PC-9 (cell line): ENCODE measurements at regions not wholly inside any gene's neighbourhood (a gene's known extent, or its start where the extent isn't known, plus 50 kb on each side); places are given as distances from the start of the nearest gene placed in this dataset.
"Not testable (repeated sequence)": the region's sequence is repeated elsewhere in the genome, so short reads cannot be mapped to it uniquely, and the experiment has no call there.

ENCODE experiments used
- EZH2 ChIP-seq: fragments of 200-600 bp; sonication (generic); IDR thresholded peaks from 2 replicates; pipeline ENCODE4 v1.8.0; 2017; ENCODE audit warnings: antibody characterized with exemption, low read depth
- TF ChIP-seq, protein P1 (sequence below): fragments of 200-600 bp; sonication (generic); conservative IDR thresholded peaks from 2 replicates; pipeline ENCODE4 v1.6.1; 2017; ENCODE audit warnings: mixed run types, antibody characterized with exemption, mild to moderate bottlenecking, moderate library complexity

DNA sequence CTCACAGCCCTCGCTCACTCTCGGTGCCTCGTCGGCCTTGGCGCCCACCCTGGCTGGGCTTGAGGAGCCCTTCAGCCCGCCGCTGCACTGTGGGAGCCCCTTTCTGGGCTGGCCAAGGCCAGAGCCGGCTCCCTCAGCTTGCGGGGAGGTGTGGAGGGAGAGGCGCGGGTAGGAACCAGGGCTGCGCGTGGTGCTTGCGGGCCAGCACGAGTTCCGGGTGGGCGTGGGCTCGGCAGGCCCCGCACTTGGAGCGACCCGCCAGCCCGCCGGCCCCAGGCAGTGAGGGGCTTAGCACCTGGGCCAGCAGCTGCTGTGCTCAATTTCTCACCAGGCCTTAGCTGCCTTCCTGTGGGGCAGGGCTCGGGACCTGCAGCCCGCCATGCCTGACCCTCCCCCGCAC lies 202.4 kb upstream of the PRSS16 start:
- TF ChIP-seq, protein P1, sequence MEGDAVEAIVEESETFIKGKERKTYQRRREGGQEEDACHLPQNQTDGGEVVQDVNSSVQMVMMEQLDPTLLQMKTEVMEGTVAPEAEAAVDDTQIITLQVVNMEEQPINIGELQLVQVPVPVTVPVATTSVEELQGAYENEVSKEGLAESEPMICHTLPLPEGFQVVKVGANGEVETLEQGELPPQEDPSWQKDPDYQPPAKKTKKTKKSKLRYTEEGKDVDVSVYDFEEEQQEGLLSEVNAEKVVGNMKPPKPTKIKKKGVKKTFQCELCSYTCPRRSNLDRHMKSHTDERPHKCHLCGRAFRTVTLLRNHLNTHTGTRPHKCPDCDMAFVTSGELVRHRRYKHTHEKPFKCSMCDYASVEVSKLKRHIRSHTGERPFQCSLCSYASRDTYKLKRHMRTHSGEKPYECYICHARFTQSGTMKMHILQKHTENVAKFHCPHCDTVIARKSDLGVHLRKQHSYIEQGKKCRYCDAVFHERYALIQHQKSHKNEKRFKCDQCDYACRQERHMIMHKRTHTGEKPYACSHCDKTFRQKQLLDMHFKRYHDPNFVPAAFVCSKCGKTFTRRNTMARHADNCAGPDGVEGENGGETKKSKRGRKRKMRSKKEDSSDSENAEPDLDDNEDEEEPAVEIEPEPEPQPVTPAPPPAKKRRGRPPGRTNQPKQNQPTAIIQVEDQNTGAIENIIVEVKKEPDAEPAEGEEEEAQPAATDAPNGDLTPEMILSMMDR: not testable (repeated sequence)
- not testable (repeated sequence) for TF ChIP-seq EZH2
